H1 (cell line): ENCODE measurements at regions not wholly inside any gene's neighbourhood (a gene's known extent, or its start where the extent isn't known, plus 50 kb on each side); places are given as distances from the start of the nearest gene placed in this dataset.

Experiments used
- CTCF ChIA-PET: fragments of 300-600 bp; sonication (Branson Sonifier 250); formaldehyde crosslinking; loops from one replicate; lab custom pipeline; 2021; ENCODE audit not compliant: partially characterized antibody; lab: Charles Lee
- POLR2A ChIA-PET: fragments of 300-600 bp; sonication (Branson Sonifier 250); formaldehyde crosslinking; loops from one replicate; lab custom pipeline; 2021; ENCODE audit warnings: inconsistent platforms; ENCODE audit not compliant: partially characterized antibody; lab: Charles Lee
- DNase-seq, 2 experiments: peaks; one replicate each; pipeline versions ENCODE4 v3.0.0 to v3.0.0-alpha.2; 2010 to 2022; ENCODE audit warnings: low spot score in 2 of 2, low read depth in 1 of 2, mixed read lengths in 1 of 2
- FAIRE-seq: peaks from 2 replicates; lab custom pipeline; 2011; peaks lifted over from hg19 to GRCh38; lab: Jason Lieb, UNC
- H2AFZ ChIP-seq: 2 replicates; pipeline ENCODE4 v1.8.1; 2012; ENCODE audit warnings: low read length, inconsistent platforms
- H2AK5ac ChIP-seq: 2 replicates; pipeline ENCODE4 v1.6.1; 2013; ENCODE audit warnings: low read depth, low read length
- H2BK120ac ChIP-seq: replicated peaks from 2 replicates; pipeline ENCODE3; 2013; ENCODE audit warnings: low read depth, low read length, inconsistent platforms
- H2BK12ac ChIP-seq: 2 replicates; pipeline ENCODE4 v1.6.1; 2013; ENCODE audit warnings: low read depth, low read length
- H2BK15ac ChIP-seq: 2 replicates; pipeline ENCODE4 v1.6.1; 2013; ENCODE audit warnings: low read length
- H2BK20ac ChIP-seq: 2 replicates; pipeline ENCODE4 v1.6.1; 2013; ENCODE audit warnings: low read length
- H2BK5ac ChIP-seq: 2 replicates; pipeline ENCODE4 v1.6.1; 2013; ENCODE audit warnings: low read depth, low read length
- H3K14ac ChIP-seq: 2 replicates; pipeline ENCODE4 v1.6.1; 2013; ENCODE audit warnings: inconsistent platforms; ENCODE audit not compliant: insufficient read length
- H3K18ac ChIP-seq: 2 replicates; pipeline ENCODE4 v1.6.1; 2013; ENCODE audit warnings: low read length; ENCODE audit errors: extremely low read depth
- H3K23ac ChIP-seq: 2 replicates; pipeline ENCODE4 v1.6.1; 2013; ENCODE audit warnings: inconsistent platforms; ENCODE audit not compliant: insufficient read length
- H3K23me2 ChIP-seq: 2 replicates; pipeline ENCODE4 v1.6.1; 2013; ENCODE audit warnings: low read depth, low read length
- H3K27ac ChIP-seq: 2 replicates; pipeline ENCODE4 v1.6.1; 2011; ENCODE audit warnings: low read depth, low read length, inconsistent platforms
- H3K27me3 ChIP-seq, 4 experiments: replicated peaks in 1 of 4; 1 replicate in 1 of 4; 2 replicates in 3 of 4; pipeline versions ENCODE4 v1.6.1 to v1.8.1; 2011 to 2013; ENCODE audit warnings: low read length in 3 of 4, mild to moderate bottlenecking in 3 of 4, inconsistent platforms in 2 of 4, mixed read lengths in 2 of 4, moderate library complexity in 1 of 4; ENCODE audit not compliant: control insufficient read depth in 3 of 4, insufficient read depth in 3 of 4; ENCODE audit errors: extremely low read depth in 1 of 4
- H3K36me3 ChIP-seq, 4 experiments: 2 replicates each; pipeline versions ENCODE4 v1.6.1 to v1.8.1; 2011 to 2013; ENCODE audit warnings: mild to moderate bottlenecking in 4 of 4, low read length in 3 of 4, moderate library complexity in 2 of 4, control low read depth in 1 of 4, inconsistent platforms in 1 of 4; ENCODE audit not compliant: insufficient read depth in 4 of 4, control insufficient read depth in 2 of 4
- H3K4ac ChIP-seq: replicated peaks from 2 replicates; pipeline ENCODE3; 2013; ENCODE audit warnings: low read length, low read depth, mixed read lengths, inconsistent platforms; ENCODE audit not compliant: insufficient read length
- H3K4me1 ChIP-seq, 4 experiments: replicated peaks in 1 of 4; 1 replicate in 1 of 4; 2 replicates in 3 of 4; pipeline versions ENCODE4 v1.6.1 to v1.8.1; 2011 to 2013; ENCODE audit warnings: low read length in 3 of 4, inconsistent platforms in 2 of 4, mixed read lengths in 1 of 4; ENCODE audit not compliant: insufficient read depth in 4 of 4, control insufficient read depth in 3 of 4
- H3K4me2 ChIP-seq, 2 experiments: 2 replicates each; pipeline versions ENCODE4 v1.6.1 to v1.8.1; 2011 to 2013; ENCODE audit warnings: low read depth in 2 of 2, low read length in 2 of 2, control low read depth in 1 of 2, inconsistent platforms in 1 of 2, mild to moderate bottlenecking in 1 of 2; ENCODE audit not compliant: insufficient read depth in 1 of 2
- H3K4me3 ChIP-seq, 4 experiments: fragments of 200-600, 300-600 bp in 1 of 4; sonication (generic), shearing (Covaris generic), sonication (Bioruptor Twin) in 1 of 4; 2 replicates each; pipeline versions ENCODE4 v1.5.1 to v1.8.1; 2011 to 2016; ENCODE audit warnings: low read length in 4 of 4, low read depth in 3 of 4, control low read depth in 2 of 4, inconsistent platforms in 2 of 4, mild to moderate bottlenecking in 2 of 4, mixed read lengths in 1 of 4, moderate library complexity in 1 of 4; ENCODE audit not compliant: insufficient read depth in 2 of 4; ENCODE audit errors: extremely low read depth in 1 of 4
- H3K56ac ChIP-seq: replicated peaks from 2 replicates; pipeline ENCODE3; 2013; ENCODE audit warnings: low read depth, mild to moderate bottlenecking, mixed read lengths, low read length, inconsistent platforms; ENCODE audit not compliant: insufficient read length
- H3K79me1 ChIP-seq: 2 replicates; pipeline ENCODE4 v1.6.1; 2013; ENCODE audit warnings: low read depth, low read length, control low read depth
- H3K79me2 ChIP-seq, 2 experiments: 2 replicates each; pipeline versions ENCODE4 v1.6.1 to v1.8.1; 2012 to 2013; ENCODE audit warnings: low read length in 2 of 2, mild to moderate bottlenecking in 2 of 2, inconsistent platforms in 1 of 2; ENCODE audit not compliant: insufficient read depth in 2 of 2, control insufficient read depth in 1 of 2
- H3K9ac ChIP-seq, 4 experiments: replicated peaks in 1 of 4; 1 replicate in 1 of 4; 2 replicates in 3 of 4; pipeline versions ENCODE4 v1.6.1 to v1.8.1; 2011 to 2013; ENCODE audit warnings: low read depth in 3 of 4, low read length in 3 of 4, control low read depth in 2 of 4, mild to moderate bottlenecking in 2 of 4, moderate library complexity in 2 of 4, inconsistent platforms in 1 of 4; ENCODE audit errors: extremely low read depth in 1 of 4
- H3K9me3 ChIP-seq, 2 experiments: 2 replicates each; pipeline versions ENCODE4 v1.6.1 to v1.8.1; 2012 to 2013; ENCODE audit warnings: mild to moderate bottlenecking in 2 of 2, moderate library complexity in 2 of 2, control low read depth in 1 of 2, inconsistent platforms in 1 of 2, low read depth in 1 of 2, low read length in 1 of 2, mixed read lengths in 1 of 2; ENCODE audit not compliant: insufficient read depth in 2 of 2
- H4K20me1 ChIP-seq, 2 experiments: replicated peaks in 1 of 2; 2 replicates each; pipeline versions ENCODE3 to v1.8.1; 2011 to 2013; ENCODE audit warnings: inconsistent platforms in 2 of 2, low read length in 2 of 2, mild to moderate bottlenecking in 1 of 2; ENCODE audit not compliant: insufficient read depth in 2 of 2, control insufficient read depth in 1 of 2
- H4K5ac ChIP-seq: 2 replicates; pipeline ENCODE4 v1.6.1; 2013; ENCODE audit warnings: low read length, low read depth, mixed read lengths, inconsistent platforms; ENCODE audit not compliant: insufficient read length
- H4K8ac ChIP-seq: 2 replicates; pipeline ENCODE4 v1.8.0; 2013; ENCODE audit warnings: mild to moderate bottlenecking, moderate library complexity, low read length, inconsistent platforms; ENCODE audit not compliant: insufficient read depth; ENCODE audit errors: extremely low read depth
- H4K91ac ChIP-seq: replicated peaks from 2 replicates; pipeline ENCODE3; 2013; ENCODE audit warnings: low read length, mixed read lengths, inconsistent platforms; ENCODE audit not compliant: insufficient read length
- BCL11A ChIP-seq, 2 experiments: IDR thresholded peaks; one replicate each; pipeline ENCODE4 v1.6.1; 2011; ENCODE audit warnings: low read depth in 2 of 2, low read length in 2 of 2, mild to moderate bottlenecking in 2 of 2
- BRCA1 ChIP-seq: IDR thresholded peaks from 2 replicates; pipeline ENCODE4 v1.6.1; 2012; ENCODE audit warnings: low read depth, low read length, improper control_type of control experiment
- CBX5 ChIP-seq: fragments of 300-800, 300-1000 bp; sonication (generic); IDR thresholded peaks from 2 replicates; pipeline ENCODE4 v1.7.1; 2016; ENCODE audit warnings: antibody characterized with exemption, low read length, low read depth
- CEBPB ChIP-seq: IDR thresholded peaks from 2 replicates; pipeline ENCODE4 v1.6.1; 2012; ENCODE audit warnings: low read depth, low read length
- EZH2 ChIP-seq: fragments of 200-600 bp; sonication (generic); IDR thresholded peaks from 2 replicates; pipeline ENCODE4 v1.7.1; 2012; ENCODE audit warnings: low read depth, mild to moderate bottlenecking, moderate library complexity, low read length, inconsistent platforms; ENCODE audit not compliant: severe bottlenecking
- KDM4A ChIP-seq: IDR thresholded peaks from one replicate; pipeline ENCODE4 v1.7.1; 2012; ENCODE audit warnings: low read depth, mild to moderate bottlenecking, moderate library complexity, low read length, inconsistent platforms; ENCODE audit not compliant: severe bottlenecking
- POLR2AphosphoS5 ChIP-seq: IDR thresholded peaks from 2 replicates; pipeline ENCODE4 v1.6.1; 2011; ENCODE audit warnings: low read depth, low read length
- POU5F1 ChIP-seq: IDR thresholded peaks from 2 replicates; pipeline ENCODE4 v1.6.1; 2011; ENCODE audit warnings: low read depth, mild to moderate bottlenecking, low read length, moderate library complexity
- RBBP5 ChIP-seq: IDR thresholded peaks from 2 replicates; pipeline ENCODE4 v1.7.1; 2012; ENCODE audit warnings: low read depth, mild to moderate bottlenecking, inconsistent platforms, low read length, moderate library complexity, borderline replicate concordance
- SIX5 ChIP-seq: IDR thresholded peaks from 2 replicates; pipeline ENCODE4 v1.6.1; 2011; ENCODE audit warnings: mild to moderate bottlenecking, low read depth, low read length
- WGBS, 2 experiments: shearing (Covaris generic) in 1 of 2; methylation state at CpG; one replicate each; pipeline versions ENCODE4 v1.1.6 to v1.1.7; 2013 to 2015; ENCODE audit warnings: low lambda C conversion rate in 2 of 2, mixed read lengths in 2 of 2, inconsistent platforms in 1 of 2, low coverage in 1 of 2, missing lambda C conversion rate in 1 of 2; ENCODE audit not compliant: insufficient replicate concordance in 2 of 2, insufficient coverage in 1 of 2, insufficient read length in 1 of 2; ENCODE audit errors: extremely low coverage in 1 of 2, missing lambda C conversion rate in 1 of 2; 5-methylcytosine and 5-hydroxymethylcytosine counted together
- TF ChIP-seq, protein P1 (sequence below): IDR thresholded peaks from 2 replicates; pipeline ENCODE4 v1.6.1; 2012; ENCODE audit warnings: inconsistent platforms

DNA sequence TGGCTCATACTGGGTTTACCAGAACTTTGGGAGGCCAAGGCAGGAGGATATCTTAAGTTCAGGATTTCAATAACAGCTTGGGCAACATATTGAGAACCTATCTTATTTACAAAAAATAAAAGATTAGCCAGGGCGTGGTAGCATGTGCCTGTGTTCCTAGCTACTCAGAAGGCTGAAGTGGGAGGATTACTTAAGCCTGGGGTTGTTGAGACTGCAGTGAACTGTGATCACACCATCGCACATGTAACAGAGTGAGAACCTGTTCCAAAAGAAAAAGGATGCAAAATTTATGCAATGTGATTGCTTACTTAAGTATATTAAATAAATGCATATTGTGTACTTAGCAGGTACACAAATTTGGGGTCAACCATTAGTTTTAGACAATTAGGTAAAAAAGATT lies 768.9 kb upstream of the CDH7 start:
- Histone ChIP-seq H2BK15ac (no peak overlapping the region), H4K8ac (no peak overlapping the region), H3K18ac (no peak overlapping the region), H3K27me3 (no peaks in the 10 kb centered on the region), H3K4me3 (no peak overlapping the region), H3K4me1 (no peaks in the 10 kb centered on the region), H2BK12ac (no peak overlapping the region), H3K4me2 (no peak overlapping the region), H3K9me3 (peaks cover 0 to 6% of the 10 kb centered on the region in 2 experiments; a peak in 1 of 4 replicates), H2BK20ac (no peak overlapping the region), H2BK5ac (no peak overlapping the region), H3K79me1 (no peaks in the 10 kb centered on the region), H3K9ac (no peak overlapping the region), H3K4ac (no peak overlapping the region), H3K23ac (no peak overlapping the region), H3K56ac (no peak overlapping the region), H3K27ac (no peak overlapping the region), H2AFZ (no peak overlapping the region), H4K20me1 (no peaks in the 10 kb centered on the region), H3K23me2 (no peaks in the 10 kb centered on the region), H3K36me3 (no peaks in the 10 kb centered on the region), H2AK5ac (no peak overlapping the region), H2BK120ac (no peak overlapping the region), H4K91ac (no peak overlapping the region), H3K14ac (no peak overlapping the region), H4K5ac (no peak overlapping the region), H3K79me2 (no peaks in the 10 kb centered on the region)
- POLR2A ChIA-PET: no interaction called here
- CTCF ChIA-PET: interaction anchor here (0.7 to 0.8 kb wide), 2 partner anchors 16 to 24 kb away, joined by 3 read pairs; no protein-coding TSS in a partner anchor
- FAIRE-seq (no peak), DNase-seq (no peak)
- WGBS, 2 experiments: 96% methylated on average over 2 of the region's 2 CpGs; no CpG with 5 or more reads in 1 of the 2 experiments
- TF ChIP-seq BRCA1 (no peak), CBX5 (no peak), BCL11A (IDR thresholded peaks at IDR 0.05; ENCODE audit: low read depth in 2 of 2, low read length in 2 of 2) (no peak), EZH2 (no peak), POLR2AphosphoS5 (no peak), POU5F1 (no peak), RBBP5 (no peak), CEBPB (no peak), SIX5 (no peak), KDM4A (no peak)
- TF ChIP-seq, protein P1, sequence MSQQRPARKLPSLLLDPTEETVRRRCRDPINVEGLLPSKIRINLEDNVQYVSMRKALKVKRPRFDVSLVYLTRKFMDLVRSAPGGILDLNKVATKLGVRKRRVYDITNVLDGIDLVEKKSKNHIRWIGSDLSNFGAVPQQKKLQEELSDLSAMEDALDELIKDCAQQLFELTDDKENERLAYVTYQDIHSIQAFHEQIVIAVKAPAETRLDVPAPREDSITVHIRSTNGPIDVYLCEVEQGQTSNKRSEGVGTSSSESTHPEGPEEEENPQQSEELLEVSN: no peak
